ENCODE measurements at regions not wholly inside any gene's neighbourhood (a gene's known extent, or its start where the extent isn't known, plus 50 kb on each side); places are given as distances from the start of the nearest gene placed in this dataset.
A peak's percentile ranks its signal among the peaks of the same experiment; 100 is the strongest.
"Not testable (repeated sequence)": the region's sequence is repeated elsewhere in the genome, so short reads cannot be mapped to it uniquely, and the experiment has no call there.

DNA sequence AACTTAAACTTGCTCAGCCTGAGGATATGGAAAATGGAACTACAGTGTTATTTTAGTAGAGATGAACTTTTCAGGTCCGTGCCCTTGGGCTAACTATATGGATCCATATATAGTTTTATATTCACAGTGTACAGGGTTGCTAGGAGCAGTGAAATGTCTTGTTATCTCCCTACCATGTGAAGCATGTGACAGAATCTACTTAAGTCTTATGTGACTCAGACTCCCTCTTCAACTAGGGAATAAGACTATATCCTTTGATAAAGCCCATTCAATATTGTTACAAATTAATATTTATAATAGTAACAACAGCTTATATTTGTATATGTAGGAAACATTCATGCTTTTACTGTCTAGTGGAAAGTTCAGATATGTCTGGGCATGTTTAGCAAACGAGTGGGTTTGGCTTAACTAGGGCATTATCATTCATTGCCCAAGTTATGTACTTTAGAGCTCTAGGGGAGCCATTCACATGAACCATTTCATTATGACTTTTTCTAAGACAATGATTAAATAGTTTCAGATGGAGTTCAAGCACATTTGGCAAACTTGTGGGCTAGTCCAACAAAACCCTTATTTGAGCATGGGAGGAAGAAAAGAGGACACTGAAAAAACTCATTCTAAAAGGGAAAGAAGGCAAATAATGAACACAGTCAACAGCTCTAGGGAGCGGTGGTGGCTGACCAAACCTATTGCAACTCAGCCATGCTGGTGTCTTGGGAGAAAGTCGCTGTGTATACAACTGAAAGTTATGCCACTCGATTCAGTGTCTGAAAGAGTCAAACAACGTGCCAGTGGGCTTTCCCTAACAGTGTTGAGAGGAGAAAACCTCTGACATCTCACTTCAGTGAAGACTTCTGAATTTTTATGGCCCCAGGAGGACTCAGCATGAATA lies 305.9 kb upstream of the G2E3 start:
- no peak for DNase-seq (ENCODE audit: extremely low read depth in 1 of 2, low read depth in 1 of 2)

DNA sequence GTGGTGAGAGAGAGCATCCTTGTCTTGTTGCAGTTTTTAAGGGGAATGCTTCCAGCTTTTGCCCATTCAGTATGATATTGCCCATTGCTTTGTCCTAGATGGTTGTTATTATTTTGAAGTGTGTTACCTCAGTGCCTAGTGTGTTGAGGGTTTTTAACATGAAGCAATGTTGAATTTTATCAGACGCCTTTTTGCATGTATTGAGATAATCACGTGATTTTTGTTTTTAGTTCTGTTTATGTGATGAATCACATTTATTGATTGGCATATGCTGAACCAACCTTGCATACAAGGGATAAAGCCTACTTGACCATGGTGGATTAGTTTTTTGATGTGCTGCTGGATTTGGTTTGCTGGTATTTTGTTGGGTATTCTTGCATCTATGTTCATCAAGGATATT lies 302.3 kb upstream of the G2E3 start:
- no peak for DNase-seq (ENCODE audit: extremely low read depth in 1 of 2, low read depth in 1 of 2)

DNA sequence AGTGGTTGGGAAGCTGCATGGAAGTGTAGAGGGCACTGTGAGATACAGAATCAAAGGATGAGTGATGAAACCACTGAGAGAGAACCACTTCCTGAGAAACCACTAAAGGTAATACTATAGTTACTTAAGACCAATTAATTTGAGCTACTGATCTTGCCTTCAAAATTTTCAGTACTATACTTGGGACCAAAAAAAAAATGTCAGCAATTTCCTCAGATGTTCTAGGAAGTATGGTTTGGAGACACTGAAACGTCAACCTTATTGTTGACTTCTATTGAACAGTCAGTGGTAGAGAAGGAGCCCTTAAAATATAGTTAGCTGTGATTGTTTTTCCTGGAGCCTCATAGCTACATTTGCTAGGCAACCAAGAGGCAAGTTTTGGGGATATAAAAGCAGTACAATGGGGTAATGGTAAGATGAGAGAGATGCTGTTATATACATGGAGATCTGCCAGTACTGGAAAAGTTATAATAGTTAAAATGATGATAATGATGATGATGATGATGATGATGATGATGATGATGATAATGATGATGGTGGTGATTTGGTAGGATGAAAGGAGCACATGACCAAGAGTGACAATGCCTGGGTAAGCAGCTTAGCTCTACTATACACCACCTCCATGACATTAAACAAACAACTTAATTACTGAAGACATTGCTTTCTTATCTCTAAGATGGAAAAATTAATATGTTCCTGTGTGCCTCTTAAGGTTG lies 300.9 kb upstream of the G2E3 start:
- DNase-seq (ENCODE audit: extremely low read depth in 1 of 2, low read depth in 1 of 2), result no peak

DNA sequence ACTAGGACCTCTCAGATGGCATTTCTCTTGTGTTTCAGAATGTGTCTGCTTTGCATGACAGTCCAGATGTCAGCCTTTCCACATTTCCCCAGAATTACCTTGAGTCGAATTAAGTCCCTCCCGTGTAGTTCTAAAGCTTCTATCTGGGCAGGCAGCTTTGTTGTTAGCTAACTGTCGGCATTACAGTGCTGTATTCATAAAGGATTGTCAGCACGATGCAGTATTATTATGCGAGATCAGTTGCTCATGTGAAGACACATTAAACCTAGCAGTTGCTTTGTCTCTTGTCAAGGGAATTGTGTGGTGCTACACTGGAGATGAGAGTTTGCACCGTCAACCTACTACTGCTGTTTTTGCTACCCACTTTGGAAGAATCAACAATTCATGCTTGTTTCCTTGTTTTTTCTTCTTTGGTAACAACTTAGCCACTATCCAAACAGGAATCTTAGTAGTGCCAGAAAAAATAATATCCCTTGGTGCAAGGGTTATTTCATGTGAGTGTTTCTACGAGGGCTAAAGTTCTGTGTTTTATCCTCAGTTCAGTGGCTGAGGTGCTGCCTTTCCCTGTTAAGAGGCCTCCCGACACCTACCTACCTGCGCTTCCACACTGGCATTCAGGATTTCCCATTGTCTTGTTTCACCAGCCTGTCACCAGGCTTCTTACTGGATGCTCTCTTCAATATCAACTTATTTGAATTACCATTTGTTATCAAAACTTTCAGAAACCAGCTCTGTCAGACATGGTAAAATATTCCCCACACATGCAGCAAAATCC lies 297.9 kb upstream of the G2E3 start:
- DNase-seq (ENCODE audit: extremely low read depth in 1 of 2, low read depth in 1 of 2), result no peak

DNA sequence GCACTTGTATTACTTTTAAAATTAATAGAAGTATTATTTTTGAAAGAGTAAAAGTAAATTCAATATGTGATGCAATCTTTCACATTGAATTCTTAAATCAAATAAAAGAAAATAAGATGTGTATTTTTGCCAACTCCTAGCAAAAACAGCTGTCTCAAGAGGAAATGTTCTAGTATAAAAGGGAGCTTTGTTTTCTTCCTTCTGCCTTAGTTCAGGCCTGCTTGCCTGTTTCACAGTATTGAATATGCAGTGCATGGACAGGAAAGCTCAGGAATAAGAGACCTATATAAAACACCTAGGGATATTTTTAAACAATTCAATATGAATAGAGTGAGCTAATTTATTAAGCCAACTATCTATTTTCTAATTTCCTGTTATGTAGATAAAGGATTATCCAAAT lies 294.8 kb upstream of the G2E3 start:
- DNase-seq (ENCODE audit: extremely low read depth in 1 of 2, low read depth in 1 of 2), result no peak

DNA sequence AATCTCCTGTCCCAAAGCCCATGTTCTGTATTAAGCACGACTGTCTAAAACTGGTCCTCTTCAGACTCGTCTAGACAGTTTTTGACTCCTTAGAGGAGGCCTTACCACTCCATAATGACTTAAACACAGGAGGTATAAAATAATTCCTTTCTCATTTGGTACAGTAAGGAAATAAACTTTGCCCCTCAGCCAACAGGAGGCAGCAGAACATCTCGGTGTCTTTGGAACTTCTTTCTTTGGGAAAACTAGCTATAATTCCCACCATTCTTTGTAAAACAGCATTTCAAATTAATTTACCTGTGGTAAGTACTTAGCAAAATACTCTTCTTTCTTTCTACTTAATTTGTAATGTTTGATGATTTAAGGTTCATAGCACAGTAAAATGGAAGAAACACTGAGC lies 292.7 kb upstream of the G2E3 start:
- DNase-seq (ENCODE audit: extremely low read depth in 1 of 2, low read depth in 1 of 2), result no peak

DNA sequence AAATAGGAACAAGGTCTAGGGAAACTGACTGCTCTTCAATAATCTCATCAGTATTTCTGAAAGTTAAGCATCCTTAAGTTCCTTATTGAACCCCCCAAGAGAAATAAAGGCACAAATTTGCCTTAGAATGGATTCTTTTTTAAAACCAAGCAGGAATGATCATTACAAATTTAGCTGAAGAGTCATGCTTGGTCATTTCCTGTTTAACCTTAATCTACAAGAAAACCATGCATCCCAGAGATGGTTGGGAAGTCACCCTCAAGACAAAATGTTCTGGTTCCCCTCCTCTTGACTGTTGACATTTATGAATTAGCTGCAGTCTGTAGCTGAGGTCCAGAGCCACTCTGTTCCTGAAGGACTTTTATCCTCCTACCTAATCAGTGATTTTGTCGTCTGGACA lies 291.8 kb upstream of the G2E3 start:
- no peak for DNase-seq (ENCODE audit: extremely low read depth in 1 of 2, low read depth in 1 of 2)

DNA sequence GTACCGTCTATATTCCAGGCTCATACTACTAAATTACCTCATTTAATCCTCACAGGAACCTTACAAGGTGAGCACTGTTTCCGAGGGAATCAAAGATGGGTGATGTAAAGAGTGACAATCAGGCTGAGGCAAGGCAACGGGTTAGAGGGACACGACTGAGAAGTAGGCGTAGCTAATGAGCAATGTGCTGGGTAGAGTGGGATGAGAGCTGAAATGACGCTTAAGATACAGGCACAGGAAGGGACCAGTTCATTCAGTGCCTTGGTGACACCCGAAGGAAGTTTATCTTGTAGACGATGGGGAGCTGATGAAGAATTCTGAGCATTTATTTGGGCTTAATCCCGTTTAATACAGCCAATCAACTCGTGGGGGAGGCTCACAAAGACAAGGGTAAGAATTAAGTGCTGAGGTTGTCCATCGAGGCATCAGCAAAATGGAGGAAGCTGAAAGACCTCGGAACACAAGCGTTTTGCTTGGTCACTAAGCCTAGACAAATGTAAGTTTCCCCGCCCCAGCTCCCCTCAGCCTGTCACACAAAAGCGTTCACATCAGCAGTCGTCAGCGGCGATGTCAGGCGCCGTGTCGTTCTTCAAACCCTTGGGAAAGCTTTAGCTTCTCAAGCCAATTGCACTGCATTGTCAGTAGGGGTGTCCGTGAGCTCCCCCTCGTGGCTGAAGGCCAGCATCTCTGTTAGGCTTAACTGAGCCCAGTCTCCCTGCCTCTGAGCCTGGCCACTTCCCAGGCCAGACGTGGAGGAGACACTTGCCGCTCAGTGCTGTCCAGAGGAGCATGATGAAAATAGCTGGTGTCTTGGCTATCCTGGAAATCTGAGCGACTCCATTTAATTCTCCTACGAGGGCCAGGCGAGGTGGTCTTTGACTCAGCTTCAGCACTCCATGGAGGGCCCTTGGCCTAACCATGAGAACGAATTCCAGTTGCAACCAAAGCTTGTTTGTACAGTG lies 288.5 kb upstream of the G2E3 start:
- DNase-seq (ENCODE audit: extremely low read depth in 1 of 2, low read depth in 1 of 2), result peak in 1 of 2 donors; percentile 29

DNA sequence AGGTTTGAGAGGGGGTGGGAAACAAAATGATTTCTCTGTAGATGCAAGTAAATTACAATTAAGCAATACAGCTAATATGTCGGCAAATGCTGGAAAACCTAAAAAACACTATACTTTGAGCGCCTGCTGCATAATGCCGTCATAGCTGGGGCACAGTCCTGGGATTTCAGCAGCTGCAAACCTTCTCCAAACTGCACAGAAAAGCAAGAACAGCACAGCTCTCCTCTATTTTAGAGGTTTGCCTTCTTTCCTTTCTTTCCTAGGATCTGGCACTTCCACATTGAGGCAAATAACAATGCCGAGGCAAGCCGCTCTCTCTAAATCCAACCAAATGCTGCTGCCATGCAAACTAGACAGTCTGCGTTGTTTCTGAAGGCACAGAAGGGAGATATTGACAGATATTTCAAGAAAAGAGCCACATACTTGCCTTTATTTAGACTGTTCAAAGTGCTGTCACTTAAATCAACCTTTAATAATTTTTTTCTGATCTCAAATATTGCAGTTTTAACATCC lies 287.1 kb upstream of the G2E3 start:
- no peak for DNase-seq (ENCODE audit: extremely low read depth in 1 of 2, low read depth in 1 of 2)

DNA sequence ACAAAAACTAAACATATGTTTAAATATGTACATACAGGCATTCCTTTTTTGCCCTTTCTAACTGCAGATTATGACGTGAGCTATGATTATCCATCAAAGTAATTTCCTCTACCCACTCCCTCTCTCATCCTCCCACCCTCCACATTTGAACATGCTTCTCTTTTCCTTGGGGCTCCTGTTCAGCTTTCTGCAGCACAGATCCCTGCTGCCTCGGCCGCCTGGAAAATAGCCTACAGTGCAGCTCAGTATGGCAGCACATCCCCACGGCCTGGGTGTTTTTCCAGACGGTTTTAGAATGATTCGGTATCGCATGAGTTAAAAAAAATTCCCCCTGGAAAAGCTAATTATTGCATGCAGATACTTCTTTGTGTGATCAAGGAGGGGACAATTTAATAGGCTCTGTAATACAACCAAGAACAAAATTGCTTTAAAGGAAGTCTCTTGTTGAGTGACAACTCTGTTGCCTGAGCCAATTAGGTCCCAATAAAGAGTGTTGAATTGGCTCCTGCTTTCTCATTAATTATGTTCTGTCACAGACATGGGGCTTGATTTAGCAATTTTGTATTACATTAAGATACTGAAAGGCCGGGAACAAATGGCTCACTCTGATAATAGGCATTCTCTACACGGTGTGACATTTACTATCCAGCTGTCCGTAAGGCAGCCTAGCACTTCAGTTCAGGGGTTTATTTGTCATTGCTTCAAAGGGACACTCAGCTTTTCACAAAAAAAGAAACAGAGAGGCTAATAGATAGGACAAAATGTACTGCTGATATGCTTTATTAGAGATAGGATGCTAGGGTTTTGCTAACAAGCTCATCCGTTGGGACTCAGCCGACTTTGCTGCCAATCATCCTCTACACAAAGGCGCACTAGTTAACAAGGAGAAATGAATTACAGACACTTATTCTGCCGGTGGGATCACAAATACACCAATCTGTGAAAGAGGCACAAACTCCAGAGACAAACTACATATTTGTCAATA lies 285.8 kb upstream of the G2E3 start:
- DNase-seq (ENCODE audit: extremely low read depth in 1 of 2, low read depth in 1 of 2), result no peak

DNA sequence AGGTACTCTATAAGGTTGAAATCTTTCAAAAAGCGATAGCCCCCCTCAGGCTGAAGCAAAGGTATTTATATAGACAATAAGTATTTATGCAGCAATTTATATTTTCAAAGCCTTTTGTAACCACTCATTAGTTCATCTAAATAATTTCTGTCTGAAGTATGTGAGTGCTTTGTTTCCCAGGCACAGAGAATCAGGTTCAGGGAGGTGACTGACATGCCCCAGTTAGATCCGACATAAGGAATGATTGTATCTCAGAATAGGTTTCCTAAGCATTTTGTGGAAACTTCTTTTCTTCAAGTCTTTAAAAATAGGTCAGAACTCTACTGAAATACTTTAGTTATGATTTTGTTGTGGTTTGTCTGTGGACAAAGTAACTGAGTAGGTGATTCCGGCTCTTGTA lies 283.4 kb upstream of the G2E3 start:
- DNase-seq (ENCODE audit: extremely low read depth in 1 of 2, low read depth in 1 of 2), result no peak

DNA sequence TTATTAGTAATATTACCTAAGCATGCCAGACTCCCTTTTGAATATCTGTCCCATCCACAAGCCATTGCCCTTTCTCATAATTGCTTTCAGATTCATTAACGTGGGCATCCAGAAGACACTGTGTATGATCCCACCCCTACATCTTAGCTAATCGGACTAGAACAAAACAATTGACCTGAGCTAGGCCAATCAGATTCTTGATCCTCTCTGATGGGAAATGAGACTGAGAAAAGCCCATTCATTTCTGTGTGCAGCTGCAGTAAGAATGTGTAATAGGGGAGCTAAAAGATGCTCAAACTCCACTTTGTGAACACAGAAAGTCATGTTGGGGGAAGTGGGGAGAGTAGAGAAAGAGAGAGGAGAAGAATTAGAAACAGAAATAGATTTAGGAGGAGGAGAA lies 281.7 kb upstream of the G2E3 start:
- no peak for DNase-seq (ENCODE audit: extremely low read depth in 1 of 2, low read depth in 1 of 2)

DNA sequence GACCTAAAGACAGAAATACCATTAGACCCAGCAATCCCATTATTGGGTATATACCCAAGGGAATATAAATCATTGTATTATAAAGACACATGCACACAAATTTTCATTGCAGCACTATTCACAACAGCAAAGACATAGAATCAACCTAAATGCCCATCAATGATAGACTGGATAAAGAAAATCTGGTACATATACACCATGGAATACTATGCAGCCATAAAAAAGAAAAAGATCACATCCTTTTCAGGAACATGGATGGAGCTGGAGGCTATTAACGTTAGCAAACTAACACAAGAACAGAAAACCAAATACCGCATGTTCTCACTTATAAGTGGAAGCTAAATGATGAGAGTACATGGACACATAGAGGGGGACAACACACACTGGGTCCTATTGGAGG lies 280.1 kb upstream of the G2E3 start:
- DNase-seq (ENCODE audit: extremely low read depth in 1 of 2, low read depth in 1 of 2), result not testable (repeated sequence)

DNA sequence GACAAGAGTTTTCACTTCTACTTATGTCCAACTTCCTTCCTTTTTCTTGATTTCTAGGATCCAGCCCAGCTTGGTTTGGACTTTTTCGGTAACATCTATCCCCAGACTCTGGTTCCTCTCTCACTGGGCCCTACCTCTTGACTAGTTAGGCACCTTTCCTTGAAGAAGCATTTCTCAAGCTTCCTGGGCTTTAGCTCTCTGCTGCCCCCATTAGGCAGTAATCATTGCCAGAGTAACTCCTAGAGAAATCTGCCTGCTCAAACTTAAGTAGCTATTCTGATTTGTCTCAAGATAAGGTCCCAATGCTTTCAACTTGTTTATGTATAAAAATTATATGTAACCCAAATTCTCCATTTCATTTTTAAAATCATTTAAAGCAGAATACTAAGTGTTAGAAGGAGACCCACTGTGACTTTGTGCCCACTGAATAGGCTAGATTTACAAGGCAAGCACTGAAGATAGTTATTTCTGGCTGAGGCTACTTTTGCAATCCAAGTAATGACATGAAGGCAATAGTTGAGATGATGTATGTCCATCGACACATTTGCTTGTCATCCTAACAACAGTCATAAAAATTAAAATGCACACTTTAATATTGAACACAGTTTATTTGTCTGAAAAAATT lies 275.0 kb upstream of the G2E3 start:
- no peak for DNase-seq (ENCODE audit: extremely low read depth in 1 of 2, low read depth in 1 of 2)

DNA sequence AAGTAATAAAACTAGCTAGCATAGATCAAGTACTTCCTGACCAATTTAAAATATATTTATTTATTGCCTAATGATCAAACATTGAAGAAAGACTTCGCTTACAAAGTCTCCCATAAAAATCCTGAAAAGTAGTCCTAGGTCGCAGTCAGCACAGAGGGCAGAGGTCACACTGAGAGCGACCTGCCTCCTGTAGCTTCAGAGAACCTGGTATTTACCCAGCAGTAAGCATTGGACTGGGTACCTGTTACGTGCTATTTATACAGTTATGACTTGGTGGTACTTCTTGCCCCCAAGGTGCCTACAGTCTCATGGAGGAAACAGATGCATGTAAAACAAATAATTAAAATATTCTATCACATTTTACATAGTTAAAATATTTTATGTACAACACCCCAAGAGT lies 274.1 kb upstream of the G2E3 start:
- no peak for DNase-seq (ENCODE audit: extremely low read depth in 1 of 2, low read depth in 1 of 2)

DNA sequence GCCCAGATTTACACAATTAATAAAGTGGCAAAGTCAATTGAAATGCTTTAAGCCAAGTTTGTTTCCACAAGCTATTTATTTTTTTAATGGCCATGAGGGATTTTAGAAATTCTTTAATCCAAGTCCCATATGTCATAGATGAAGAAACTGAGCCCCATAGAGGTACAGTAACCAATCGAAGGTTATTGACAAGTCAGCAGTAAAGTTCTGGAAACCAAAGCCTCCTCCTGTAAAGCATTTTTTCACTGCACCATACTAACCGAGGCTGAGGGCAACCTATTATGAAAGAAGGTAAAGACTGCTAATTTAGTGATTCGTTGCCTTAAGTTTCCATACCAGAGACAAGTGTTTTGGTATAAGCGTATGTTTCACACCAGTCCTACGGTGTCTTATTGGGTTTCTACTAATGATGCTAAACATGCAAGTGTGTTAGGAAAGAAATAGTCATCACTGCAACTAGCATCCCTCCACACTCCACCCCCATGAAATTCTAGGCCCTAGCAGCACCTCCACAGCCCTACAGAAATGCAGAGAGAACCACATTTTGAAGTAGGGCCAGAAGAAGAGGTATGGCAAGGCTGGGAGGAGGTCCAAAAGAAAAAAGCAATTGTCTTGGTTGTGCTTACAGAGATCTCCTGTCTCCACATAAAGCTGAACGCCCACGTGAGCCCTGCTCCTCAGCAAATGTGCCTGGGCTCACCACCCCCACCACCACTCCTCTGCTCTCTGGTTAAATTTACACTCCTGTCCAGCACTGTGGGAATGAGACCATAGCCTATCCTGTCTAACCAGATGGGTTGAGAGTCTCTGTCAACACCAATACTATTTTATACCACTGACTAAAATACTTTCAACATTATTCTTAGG lies 271.1 kb upstream of the G2E3 start:
- no peak for DNase-seq (ENCODE audit: extremely low read depth in 1 of 2, low read depth in 1 of 2)

DNA sequence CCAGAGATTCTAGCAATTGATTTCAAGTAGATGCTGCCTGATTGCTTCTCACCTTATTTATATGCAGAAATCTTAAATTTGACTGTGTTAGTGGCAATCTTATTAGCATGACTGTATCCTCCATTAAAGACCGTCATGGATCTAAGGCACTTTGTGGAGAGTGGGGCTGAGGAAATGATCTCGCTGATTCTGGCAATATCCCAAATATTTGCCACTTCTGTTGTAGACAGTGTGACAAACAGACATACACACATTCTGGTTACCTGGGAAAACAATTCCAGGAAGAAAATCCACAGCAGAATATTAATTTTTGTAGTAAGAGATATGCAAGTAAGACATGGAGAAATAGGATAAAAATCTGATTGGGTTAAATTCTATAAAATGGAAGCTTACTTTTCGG lies 269.0 kb upstream of the G2E3 start:
- DNase-seq (ENCODE audit: extremely low read depth in 1 of 2, low read depth in 1 of 2), result no peak

DNA sequence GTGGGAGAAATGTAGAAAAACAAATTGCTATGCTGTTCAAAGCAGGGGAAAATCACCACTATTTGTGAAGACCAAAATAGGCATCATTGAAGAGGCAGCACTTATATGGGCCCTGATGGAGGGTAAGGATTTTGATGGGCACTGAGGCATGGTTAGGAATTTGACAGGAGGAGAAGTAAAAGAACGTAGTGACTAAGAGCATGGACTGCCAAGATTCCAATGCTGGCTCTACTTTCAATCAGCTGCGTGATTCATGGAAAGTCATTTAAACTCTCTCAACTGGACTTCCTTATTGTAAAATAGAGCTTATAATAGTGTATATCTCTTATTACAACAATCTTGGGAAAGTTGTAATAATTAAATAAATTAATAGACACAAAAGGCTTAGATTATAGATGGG lies 267.7 kb upstream of the G2E3 start:
- no peak for DNase-seq (ENCODE audit: extremely low read depth in 1 of 2, low read depth in 1 of 2)

Data from activated CD8-positive, alpha-beta memory T cell treated with anti-CD3 and anti-CD28 coated beads for 1 hour (primary cell).